ENCODE measurements at regions not wholly inside any gene's neighbourhood (a gene's known extent, or its start where the extent isn't known, plus 50 kb on each side); places are given as distances from the start of the nearest gene placed in this dataset.

- Histone ChIP-seq H3K4me1 (peaks cover 25% of the 10 kb centered on the region), H3K27me3 (ENCODE audit: low read depth) (peaks cover 66% of the 10 kb centered on the region), H3K27ac (replicated peaks) (no peak overlapping the region), H3K4me3 (no peak overlapping the region), H3K36me3 (no peaks in the 10 kb centered on the region), H3K9me3 (replicated peaks) (no peaks in the 10 kb centered on the region)
- DNase-seq, result no peak
- intact Hi-C loops (cut with micrococcal nuclease), result no loop called here
- no peak for TF ChIP-seq CTCF (IDR thresholded peaks at IDR 0.05; ENCODE audit: borderline replicate concordance)
Observed at GRCh38 chr3:193793123-193793522, 200.1 kb downstream of the OPA1 start.

DNA sequence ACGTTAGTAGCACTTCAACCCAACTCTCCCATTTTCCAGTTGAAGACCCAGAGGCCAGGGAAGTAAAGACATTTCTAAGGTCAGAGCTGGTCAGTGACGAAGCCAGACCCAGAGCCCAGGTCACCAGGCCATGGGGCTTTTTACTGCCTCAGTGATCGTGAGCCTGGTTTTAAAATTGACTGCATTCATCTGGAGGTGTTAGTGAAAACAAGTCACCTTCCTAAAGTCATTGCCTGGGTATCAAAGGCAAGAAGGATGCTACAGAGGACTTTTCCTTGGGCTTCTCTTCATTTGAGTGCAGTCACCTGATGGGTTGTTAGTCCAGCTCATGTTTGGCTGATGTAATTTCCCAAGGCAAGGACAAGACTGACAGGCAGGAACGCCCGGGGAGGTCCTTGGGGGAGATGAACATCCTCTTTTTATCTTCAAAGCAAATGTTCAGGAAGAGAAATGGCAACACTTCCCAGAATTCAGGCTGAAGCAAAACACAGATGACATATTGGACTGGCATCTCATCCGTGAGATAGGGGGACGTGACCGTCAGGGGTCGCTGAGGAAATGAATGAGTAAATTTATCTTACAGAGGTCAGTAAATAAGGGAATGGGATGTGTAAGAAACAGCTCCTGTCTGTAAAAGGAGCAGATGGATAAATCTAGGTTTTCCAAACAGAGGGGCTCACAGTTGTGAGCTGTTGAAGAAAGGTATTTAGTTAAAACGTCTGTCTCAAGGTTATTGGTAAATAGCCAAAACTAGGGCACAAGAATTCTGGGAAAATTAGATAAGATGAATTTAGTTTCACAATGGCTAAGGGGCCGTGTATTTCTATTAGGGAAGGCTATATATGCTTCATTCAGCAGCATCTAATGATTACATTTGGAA lies 201.2 kb downstream of the OPA1 start:
- Histone ChIP-seq H3K27me3 (ENCODE audit: low read depth) (peaks cover 62% of the 10 kb centered on the region), H3K9me3 (replicated peaks) (no peaks in the 10 kb centered on the region), H3K27ac (replicated peaks) (no peak overlapping the region), H3K4me1 (peaks cover 14% of the 10 kb centered on the region), H3K4me3 (no peak overlapping the region), H3K36me3 (no peaks in the 10 kb centered on the region)
- intact Hi-C loops (cut with micrococcal nuclease), result no loop called here
- TF ChIP-seq CTCF (IDR thresholded peaks at IDR 0.05; ENCODE audit: borderline replicate concordance), result no peak
- DNase-seq, result no peak

- H3K27me3 ChIP-seq (ENCODE audit: low read depth), result peaks cover 53% of the 10 kb centered on the region
- TF ChIP-seq CTCF (IDR thresholded peaks at IDR 0.05; ENCODE audit: borderline replicate concordance), result no peak
- DNase-seq, result no peak
- no peaks in the 10 kb centered on the region for H3K36me3 ChIP-seq
- H3K27ac ChIP-seq (replicated peaks), result no peak overlapping the region
- H3K9me3 ChIP-seq (replicated peaks), result no peaks in the 10 kb centered on the region
- H3K4me3 ChIP-seq, result no peak overlapping the region
- peaks cover 19% of the 10 kb centered on the region for H3K4me1 ChIP-seq
- intact Hi-C loops (cut with micrococcal nuclease), result no loop called here
Observed at GRCh38 chr3:193795062-193795690, 202.2 kb downstream of the OPA1 start.

DNA sequence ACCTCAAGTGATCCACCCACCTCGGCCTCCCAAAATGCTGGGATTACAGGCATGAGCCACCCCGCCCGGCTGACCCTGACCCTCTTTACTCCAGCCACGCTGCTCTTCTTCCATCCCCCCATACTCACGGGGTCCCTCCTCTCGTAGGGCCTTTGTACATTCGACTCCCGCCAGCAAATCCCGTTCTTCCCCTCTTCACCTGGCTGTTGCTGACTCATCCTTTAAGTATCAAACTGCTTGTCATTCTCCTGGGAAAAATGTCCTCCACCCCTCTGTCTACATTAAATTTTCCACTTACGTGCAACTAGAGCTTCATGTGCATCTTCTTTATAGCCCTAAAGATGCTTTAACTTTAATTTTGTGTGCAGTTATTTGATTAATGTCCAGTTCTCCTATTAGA lies 203.1 kb downstream of the OPA1 start:
- Histone ChIP-seq H3K36me3 (no peaks in the 10 kb centered on the region), H3K9me3 (replicated peaks) (no peaks in the 10 kb centered on the region), H3K4me1 (peaks cover 21% of the 10 kb centered on the region), H3K27me3 (ENCODE audit: low read depth) (peaks cover 44% of the 10 kb centered on the region), H3K27ac (replicated peaks) (no peak overlapping the region), H3K4me3 (no peak overlapping the region)
- intact Hi-C loops (cut with micrococcal nuclease), result no loop called here
- TF ChIP-seq CTCF (IDR thresholded peaks at IDR 0.05; ENCODE audit: borderline replicate concordance), result no peak
- DNase-seq, result no peak

DNA sequence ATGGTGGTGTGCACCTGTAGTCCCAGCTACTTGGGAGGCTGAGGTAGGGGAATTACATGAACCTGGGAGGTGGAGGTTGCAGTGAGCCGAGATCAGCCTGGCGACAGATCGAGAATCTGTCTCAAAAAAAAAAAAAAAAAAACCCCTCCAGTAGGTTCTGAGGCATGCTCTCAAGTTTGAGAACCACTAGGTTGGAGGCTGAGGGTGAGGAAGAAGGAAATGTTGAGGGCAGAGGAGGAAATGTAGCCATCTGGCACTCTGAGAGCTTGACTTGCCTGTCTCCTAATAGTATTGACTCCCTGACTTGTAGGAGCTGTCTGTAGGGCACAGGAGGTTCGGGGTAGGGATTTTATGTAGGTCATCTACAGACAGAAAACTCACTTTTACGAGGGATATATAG lies 204.6 kb downstream of the OPA1 start:
- Histone ChIP-seq H3K27me3 (ENCODE audit: low read depth) (peaks cover 29% of the 10 kb centered on the region), H3K4me1 (peaks cover 21% of the 10 kb centered on the region), H3K4me3 (no peak overlapping the region), H3K36me3 (no peaks in the 10 kb centered on the region), H3K27ac (replicated peaks) (no peak overlapping the region), H3K9me3 (replicated peaks) (no peaks in the 10 kb centered on the region)
- DNase-seq, result no peak
- TF ChIP-seq CTCF (IDR thresholded peaks at IDR 0.05; ENCODE audit: borderline replicate concordance), result no peak
- intact Hi-C loops (cut with micrococcal nuclease), result no loop called here

All from left ventricle myocardium inferior (tissue), 1 donor.